NCI-H2227 treated with DMSO at 0.1 percent for 48 hours (cell line): ENCODE measurements at regions not wholly inside any gene's neighbourhood (a gene's known extent, or its start where the extent isn't known, plus 50 kb on each side); places are given as distances from the start of the nearest gene placed in this dataset.

Experiments
- DNase-seq: peaks from one replicate; lab custom pipeline; 2025; lab: John Stamatoyannopoulos, UW

- no peak for DNase-seq
Measured at GRCh38 chr4:124177647-124178425, 534.7 kb downstream of the ANKRD50 start.

- no peak for DNase-seq
Measured at GRCh38 chr4:124178449-124179021, 534.0 kb downstream of the ANKRD50 start.

GRCh38 chr4:124179506-124180186, 532.9 kb downstream of the ANKRD50 start:
- DNase-seq, result no peak

- DNase-seq, result no peak
Measured at GRCh38 chr4:124181039-124181438, 531.5 kb downstream of the ANKRD50 start.

GRCh38 chr4:124183231-124183630, 529.3 kb downstream of the ANKRD50 start:
- DNase-seq, result no peak

GRCh38 chr4:124183926-124184325, 528.6 kb downstream of the ANKRD50 start:
- no peak for DNase-seq

- no peak for DNase-seq
Measured at GRCh38 chr4:124184792-124185191, 527.7 kb downstream of the ANKRD50 start.

GRCh38 chr4:124188595-124188994, 523.9 kb downstream of the ANKRD50 start:
- no peak for DNase-seq

- no peak for DNase-seq
Measured at GRCh38 chr4:124189545-124189944, 523.0 kb downstream of the ANKRD50 start.

- DNase-seq, result no peak
Measured at GRCh38 chr4:124191329-124191728, 521.2 kb downstream of the ANKRD50 start.

- DNase-seq, result no peak
Measured at GRCh38 chr4:124192544-124192943, 520.0 kb downstream of the ANKRD50 start.

- DNase-seq, result no peak
Measured at GRCh38 chr4:124199185-124199584, 513.3 kb downstream of the ANKRD50 start.

- no peak for DNase-seq
Measured at GRCh38 chr4:124199755-124200154, 512.8 kb downstream of the ANKRD50 start.

- no peak for DNase-seq
Measured at GRCh38 chr4:124201636-124202035, 510.9 kb downstream of the ANKRD50 start.

- DNase-seq, result no peak
Measured at GRCh38 chr4:124202099-124202498, 510.4 kb downstream of the ANKRD50 start.

GRCh38 chr4:124203613-124204238, 508.8 kb downstream of the ANKRD50 start:
- no peak for DNase-seq

GRCh38 chr4:124206779-124207605, 505.5 kb downstream of the ANKRD50 start:
- DNase-seq, result no peak

- DNase-seq, result no peak
Measured at GRCh38 chr4:124209211-124209610, 503.3 kb downstream of the ANKRD50 start.

- no peak for DNase-seq
Measured at GRCh38 chr4:124209626-124210025, 502.9 kb downstream of the ANKRD50 start.

- DNase-seq, result no peak
Measured at GRCh38 chr4:124210746-124211145, 501.8 kb downstream of the ANKRD50 start.

- no peak for DNase-seq
Measured at GRCh38 chr4:124212815-124213630, 499.5 kb downstream of the ANKRD50 start.
